SH-SY5Y (cell line): ENCODE measurements at regions not wholly inside any gene's neighbourhood (a gene's known extent, or its start where the extent isn't known, plus 50 kb on each side); places are given as distances from the start of the nearest gene placed in this dataset.

Experiments
- GATA2 ChIP-seq: IDR thresholded peaks from 2 replicates; pipeline ENCODE4 v1.6.1; 2011; ENCODE audit warnings: mild to moderate bottlenecking, low read depth, low read length
- GATA3 ChIP-seq: IDR thresholded peaks from 2 replicates; pipeline ENCODE4 v1.6.1; 2011; ENCODE audit warnings: low read depth, mild to moderate bottlenecking, low read length, moderate library complexity

DNA sequence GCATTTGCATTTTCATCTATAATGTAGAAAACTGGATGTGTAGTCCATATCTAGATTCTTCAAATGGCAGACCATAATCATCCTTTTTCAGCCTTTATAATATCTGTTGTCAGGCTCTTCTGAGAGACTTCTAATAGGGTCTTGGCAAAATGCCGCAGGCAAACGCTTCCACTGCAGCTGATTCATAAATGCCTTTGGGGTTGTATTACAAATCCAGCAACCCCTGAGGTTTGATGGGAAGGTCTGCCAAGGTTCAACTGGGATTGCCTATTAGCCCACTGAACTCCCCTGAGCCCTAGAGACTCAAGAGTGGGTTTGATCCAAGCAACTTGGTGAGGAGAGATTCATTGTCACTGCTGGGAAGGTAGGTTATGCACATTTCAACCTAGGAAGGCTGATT lies 365.2 kb upstream of the POU3F2 start:
- TF ChIP-seq GATA3: no peak
- no peak for TF ChIP-seq GATA2
